HUES48 (cell line): ENCODE measurements at regions not wholly inside any gene's neighbourhood (a gene's known extent, or its start where the extent isn't known, plus 50 kb on each side); places are given as distances from the start of the nearest gene placed in this dataset.
"Not testable (repeated sequence)": the region's sequence is repeated elsewhere in the genome, so short reads cannot be mapped to it uniquely, and the experiment has no call there.

Experiments
- H3K27ac ChIP-seq: one replicate; pipeline ENCODE4 v1.7.0; 2013; ENCODE audit warnings: low read depth, low read length, inconsistent platforms
- H3K27me3 ChIP-seq: 2 replicates; pipeline ENCODE4 v1.6.1; 2013; ENCODE audit warnings: mild to moderate bottlenecking, low read length; ENCODE audit not compliant: control insufficient read depth, insufficient read depth
- H3K36me3 ChIP-seq: 2 replicates; pipeline ENCODE4 v1.6.1; 2013; ENCODE audit warnings: low read length; ENCODE audit not compliant: control insufficient read depth, insufficient read depth
- H3K4me1 ChIP-seq: 2 replicates; pipeline ENCODE4 v1.6.1; 2013; ENCODE audit warnings: mild to moderate bottlenecking, low read length; ENCODE audit not compliant: control insufficient read depth, insufficient read depth
- H3K4me3 ChIP-seq: 2 replicates; pipeline ENCODE4 v1.5.1; 2013; ENCODE audit warnings: mild to moderate bottlenecking, low read depth, low read length
- H3K9ac ChIP-seq: 2 replicates; pipeline ENCODE4 v1.6.1; 2013; ENCODE audit warnings: mild to moderate bottlenecking, low read depth, low read length, moderate library complexity
- H3K9me3 ChIP-seq: 2 replicates; pipeline ENCODE4 v1.6.1; 2013; ENCODE audit warnings: low read length; ENCODE audit not compliant: control insufficient read depth, insufficient read depth

GRCh38 chr4:128690011-128690410 is 119.5 kb upstream of the JADE1 start:
- H3K36me3 ChIP-seq: no peaks in the 10 kb centered on the region
- H3K9ac ChIP-seq: no peak overlapping the region; the same call in 1 of the 2 replicates
- H3K27ac ChIP-seq: peak overlapping the region; percentile 85
- no peak overlapping the region for H3K4me3 ChIP-seq
- H3K27me3 ChIP-seq: no peaks in the 10 kb centered on the region
- H3K9me3 ChIP-seq: peaks cover 12% of the 10 kb centered on the region
- peaks cover 28% of the 10 kb centered on the region for H3K4me1 ChIP-seq

DNA sequence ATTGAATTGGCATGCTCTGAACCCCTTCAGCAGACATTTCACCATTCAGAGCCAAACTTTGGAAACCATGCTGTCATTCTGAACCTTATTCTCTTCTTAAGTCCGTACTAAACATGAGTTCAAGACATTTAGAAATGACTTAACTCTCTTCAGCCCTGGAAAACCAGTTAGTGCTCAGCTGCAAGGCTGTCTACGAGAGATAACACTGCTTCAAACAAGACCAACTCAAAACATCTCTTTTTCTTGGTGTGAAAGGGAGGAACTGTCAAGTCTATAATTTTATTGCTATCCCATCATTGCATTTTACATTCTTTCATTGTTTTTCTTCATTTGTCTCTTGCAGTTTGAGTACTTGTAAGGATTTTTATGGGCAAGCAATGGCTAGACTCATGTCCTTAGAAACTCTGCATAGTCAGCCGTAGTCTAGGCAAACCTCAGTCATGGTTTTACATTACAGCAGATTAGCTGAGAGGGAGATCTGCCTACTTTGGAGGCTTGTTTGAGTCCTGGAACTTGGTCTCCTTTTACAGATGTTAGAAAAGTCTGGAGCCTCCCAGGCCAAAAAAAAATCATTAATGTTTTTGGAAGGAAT is 120.6 kb upstream of the JADE1 start:
- Histone ChIP-seq H3K4me1 (peaks cover 38% of the 10 kb centered on the region), H3K27ac (no peak overlapping the region), H3K27me3 (no peaks in the 10 kb centered on the region), H3K9ac (no peak overlapping the region), H3K36me3 (no peaks in the 10 kb centered on the region), H3K4me3 (no peak overlapping the region), H3K9me3 (peaks cover 12% of the 10 kb centered on the region)

DNA sequence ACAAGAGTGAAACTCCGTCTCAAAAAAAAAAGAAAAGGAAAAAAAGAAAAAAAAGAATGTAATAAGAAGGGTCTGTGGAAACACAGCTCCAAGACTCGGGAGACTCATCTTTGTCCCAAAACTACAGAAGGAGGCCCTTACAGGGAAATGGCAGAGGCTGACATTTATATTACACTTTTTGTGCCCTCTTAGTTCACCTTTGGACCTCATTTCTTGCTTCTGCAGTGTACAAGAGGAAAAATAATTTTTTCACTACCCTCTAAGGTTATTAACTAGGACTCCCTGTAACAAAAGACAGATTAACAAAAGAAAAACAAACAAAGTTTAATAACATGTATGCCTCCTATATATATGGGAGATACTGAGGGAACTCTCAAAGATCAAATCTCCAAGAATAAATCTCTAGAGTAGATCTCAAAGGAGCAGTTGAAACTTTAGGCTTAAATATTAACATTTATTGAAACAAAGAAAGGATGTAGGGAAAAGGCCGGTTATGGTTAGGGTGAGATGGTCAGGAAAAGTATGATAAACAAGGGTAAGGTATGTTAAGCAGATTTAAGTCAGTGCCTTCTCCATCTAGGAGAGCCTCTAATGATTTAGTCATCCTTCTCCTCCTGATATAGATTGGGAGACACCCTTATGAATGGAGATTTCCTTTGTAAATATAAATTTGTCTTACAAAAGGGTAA is 121.3 kb upstream of the JADE1 start:
- Histone ChIP-seq H3K4me3 (no peak overlapping the region), H3K9ac (no peak overlapping the region), H3K27ac (no peak overlapping the region), H3K36me3 (no peaks in the 10 kb centered on the region), H3K9me3 (peaks cover 12% of the 10 kb centered on the region), H3K4me1 (peaks cover 45% of the 10 kb centered on the region), H3K27me3 (no peaks in the 10 kb centered on the region)

- no peaks in the 10 kb centered on the region for H3K27me3 ChIP-seq
- no peak overlapping the region for H3K27ac ChIP-seq
- H3K4me1 ChIP-seq: peaks cover 59% of the 10 kb centered on the region
These were observed 122.7 kb upstream of the JADE1 start for GRCh38 chr4:128686810-128687209.

GRCh38 chr4:128686032-128686465 is 123.5 kb upstream of the JADE1 start:
- H3K27me3 ChIP-seq: no peaks in the 10 kb centered on the region
- peaks cover 12% of the 10 kb centered on the region for H3K9me3 ChIP-seq
- no peak overlapping the region for H3K4me3 ChIP-seq
- H3K4me1 ChIP-seq: peaks cover 60% of the 10 kb centered on the region
- H3K27ac ChIP-seq: peak overlapping the region; percentile 3
- H3K36me3 ChIP-seq: no peaks in the 10 kb centered on the region
- no peak overlapping the region; the same call in 1 of the 2 replicates for H3K9ac ChIP-seq

More at GRCh38 chr4:128686810-128687209, 122.7 kb upstream of the JADE1 start:
- H3K36me3 ChIP-seq: no peaks in the 10 kb centered on the region
- no peak overlapping the region for H3K9ac ChIP-seq
- H3K4me3 ChIP-seq: no peak overlapping the region
- H3K9me3 ChIP-seq: peaks cover 12% of the 10 kb centered on the region

DNA sequence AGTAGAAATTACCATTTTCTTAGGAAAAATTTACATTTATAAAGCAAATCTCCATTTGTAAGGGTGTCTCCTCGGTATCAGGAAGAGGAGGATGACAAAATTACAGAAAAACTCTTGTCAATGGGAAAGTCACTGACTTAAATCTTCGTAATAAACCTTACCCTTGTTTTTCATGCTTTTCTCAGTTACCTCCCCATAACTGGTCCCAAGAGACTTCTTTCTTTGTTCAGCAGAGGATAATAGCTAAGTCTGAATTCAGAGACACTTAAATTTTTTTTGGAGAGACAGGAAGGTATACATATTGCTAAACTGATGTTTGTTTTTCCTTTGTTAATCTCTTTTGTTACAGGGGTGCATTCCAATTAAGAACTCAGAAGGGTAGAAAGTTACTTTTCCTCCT is 125.5 kb upstream of the JADE1 start:
- H3K9me3 ChIP-seq: peaks cover 12% of the 10 kb centered on the region
- peak overlapping the region; percentile 96 for H3K27ac ChIP-seq
- peak overlapping the region; percentile 21 for H3K4me3 ChIP-seq
- H3K4me1 ChIP-seq: peaks cover 45% of the 10 kb centered on the region
- H3K27me3 ChIP-seq: no peaks in the 10 kb centered on the region
- H3K9ac ChIP-seq: peak overlapping the region; percentile 39; the same call in 1 of the 2 replicates
- H3K36me3 ChIP-seq: no peaks in the 10 kb centered on the region

GRCh38 chr4:128682942-128683666 is 126.4 kb upstream of the JADE1 start:
- no peaks in the 10 kb centered on the region for H3K36me3 ChIP-seq
- H3K4me1 ChIP-seq: peaks cover 39% of the 10 kb centered on the region
- H3K27me3 ChIP-seq: no peaks in the 10 kb centered on the region
- H3K9me3 ChIP-seq: peaks cover 12% of the 10 kb centered on the region
- peak overlapping the region; percentile 20; the same call in 1 of the 2 replicates for H3K4me3 ChIP-seq
- H3K9ac ChIP-seq: peak overlapping the region; percentile 24
- peak overlapping the region; percentile 96 for H3K27ac ChIP-seq

GRCh38 chr4:128676095-128676494 is 133.4 kb upstream of the JADE1 start:
- Histone ChIP-seq H3K36me3 (no peaks in the 10 kb centered on the region), H3K4me3 (no peak overlapping the region), H3K9me3 (no peaks in the 10 kb centered on the region; the same call in 1 of the 2 replicates), H3K27ac (no peak overlapping the region), H3K27me3 (no peaks in the 10 kb centered on the region), H3K9ac (no peak overlapping the region), H3K4me1 (peaks cover 18% of the 10 kb centered on the region)

DNA sequence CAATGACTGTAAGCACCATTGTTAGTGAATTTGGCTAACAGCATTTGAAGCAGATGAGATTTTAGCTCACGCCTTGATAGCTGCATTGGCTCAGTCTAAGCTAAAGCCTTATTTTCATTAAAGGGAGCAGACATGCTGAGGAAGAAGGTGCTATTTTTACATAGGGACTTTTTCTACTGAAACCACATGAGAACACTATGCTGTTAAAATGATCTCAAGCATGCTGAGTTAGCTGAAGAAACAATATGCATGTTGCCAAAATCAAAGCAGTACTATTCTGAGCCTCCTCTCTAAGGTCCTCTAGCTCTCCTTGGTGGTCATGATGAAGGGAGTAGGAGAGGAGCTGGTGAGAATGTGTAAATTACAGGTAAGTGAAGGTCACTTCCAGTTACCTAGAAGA is 134.4 kb upstream of the JADE1 start:
- no peak overlapping the region for H3K4me3 ChIP-seq

GRCh38 chr4:128673159-128673558 is 136.3 kb upstream of the JADE1 start:
- H3K36me3 ChIP-seq, H3K9me3 ChIP-seq, H3K27ac ChIP-seq, H3K27me3 ChIP-seq, H3K4me3 ChIP-seq, H3K9ac ChIP-seq: not testable (repeated sequence)
- peaks cover 20% of the 10 kb centered on the region for H3K4me1 ChIP-seq

More for the DNA sequence above, 134.4 kb upstream of the JADE1 start:
- Histone ChIP-seq H3K4me1 (peaks cover 24% of the 10 kb centered on the region), H3K27me3 (no peaks in the 10 kb centered on the region), H3K36me3 (no peaks in the 10 kb centered on the region), H3K9ac (no peak overlapping the region), H3K9me3 (no peaks in the 10 kb centered on the region; the same call in 1 of the 2 replicates), H3K27ac (no peak overlapping the region)

GRCh38 chr4:128672596-128672995 is 136.9 kb upstream of the JADE1 start:
- H3K36me3 ChIP-seq, H3K27me3 ChIP-seq, H3K9me3 ChIP-seq, H3K9ac ChIP-seq, H3K27ac ChIP-seq, H3K4me3 ChIP-seq: not testable (repeated sequence)
- H3K4me1 ChIP-seq: peaks cover 20% of the 10 kb centered on the region
